NCI-H187 treated with DMSO at 0.1 percent for 48 hours (cell line): ENCODE measurements at regions not wholly inside any gene's neighbourhood (a gene's known extent, or its start where the extent isn't known, plus 50 kb on each side); places are given as distances from the start of the nearest gene placed in this dataset.

Source experiments
- DNase-seq: peaks from one replicate; lab custom pipeline; 2025; lab: John Stamatoyannopoulos, UW

GRCh38 chr10:94192974-94193373 is 169.8 kb downstream of the NOC3L start:
- DNase-seq, result no peak

- DNase-seq, result no peak
Measured at GRCh38 chr10:94193466-94193924, 169.2 kb downstream of the NOC3L start.

GRCh38 chr10:94194256-94194655 is 168.5 kb downstream of the NOC3L start:
- no peak for DNase-seq

- DNase-seq, result no peak
Measured at GRCh38 chr10:94197241-94197640, 165.5 kb downstream of the NOC3L start.

- no peak for DNase-seq
Measured at GRCh38 chr10:94198324-94198723, 164.4 kb downstream of the NOC3L start.

- DNase-seq, result no peak
Measured at GRCh38 chr10:94199565-94199964, 163.2 kb downstream of the NOC3L start.

- no peak for DNase-seq
Measured at GRCh38 chr10:94200146-94200837, 162.4 kb downstream of the NOC3L start.

GRCh38 chr10:94205396-94205831 is 157.3 kb downstream of the NOC3L start:
- no peak for DNase-seq

GRCh38 chr10:94206176-94206575 is 156.6 kb downstream of the NOC3L start:
- DNase-seq, result no peak

GRCh38 chr10:94208315-94208714 is 154.4 kb downstream of the NOC3L start:
- DNase-seq, result no peak

- no peak for DNase-seq
Measured at GRCh38 chr10:94210440-94211168, 152.1 kb downstream of the NOC3L start.

GRCh38 chr10:94211169-94211510 is 151.6 kb downstream of the NOC3L start:
- DNase-seq, result no peak

GRCh38 chr10:94213001-94213530 is 149.7 kb downstream of the NOC3L start:
- no peak for DNase-seq

GRCh38 chr10:94213980-94214379 is 148.8 kb downstream of the NOC3L start:
- DNase-seq, result no peak

- no peak for DNase-seq
Measured at GRCh38 chr10:94214481-94214893, 148.3 kb downstream of the NOC3L start.

GRCh38 chr10:94216201-94216600 is 146.5 kb downstream of the NOC3L start:
- no peak for DNase-seq

GRCh38 chr10:94217411-94217810 is 145.3 kb downstream of the NOC3L start:
- DNase-seq, result no peak

- no peak for DNase-seq
Measured at GRCh38 chr10:94218493-94219183, 144.1 kb downstream of the NOC3L start.

- DNase-seq, result peak; percentile 4
Measured at GRCh38 chr10:94219829-94220228, 142.9 kb downstream of the NOC3L start.

- DNase-seq, result no peak
Measured at GRCh38 chr10:94220717-94221116, 142.0 kb downstream of the NOC3L start.

- no peak for DNase-seq
Measured at GRCh38 chr10:94223702-94224370, 138.9 kb downstream of the NOC3L start.

GRCh38 chr10:94224656-94225055 is 138.1 kb downstream of the NOC3L start:
- DNase-seq, result no peak
